ENCODE measurements at regions not wholly inside any gene's neighbourhood (a gene's known extent, or its start where the extent isn't known, plus 50 kb on each side); places are given as distances from the start of the nearest gene placed in this dataset.
"Not testable (repeated sequence)": the region's sequence is repeated elsewhere in the genome, so short reads cannot be mapped to it uniquely, and the experiment has no call there.

DNA sequence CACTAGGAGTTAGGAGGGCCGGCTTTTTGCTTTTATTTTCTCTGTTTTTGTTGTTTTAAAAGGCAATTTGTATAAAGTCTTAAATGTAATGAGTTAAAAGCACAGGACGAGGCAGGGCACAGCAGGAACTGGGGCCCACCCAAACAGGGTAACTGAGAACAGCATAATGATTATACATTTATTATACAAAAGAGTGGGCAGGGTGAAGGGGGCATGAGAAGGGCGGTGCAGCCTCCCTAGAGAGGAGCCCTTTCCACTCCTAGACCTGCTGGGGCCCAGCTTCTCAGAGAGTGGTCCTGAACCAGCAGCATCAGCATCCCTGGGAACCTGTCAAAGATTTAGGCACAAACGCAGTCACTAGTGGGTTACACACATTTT is 438.0 kb downstream of the AGTPBP1 start:
- no peak overlapping the region for H3K4me3 ChIP-seq (replicated peaks; ENCODE audit: insufficient read depth, low read length)
- H3K27me3 ChIP-seq (ENCODE audit: insufficient read depth, poor library complexity, severe bottlenecking): no peaks in the 10 kb centered on the region
- no peak overlapping the region for H3K27ac ChIP-seq (replicated peaks)
- TF ChIP-seq SPI1 (IDR thresholded peaks at IDR 0.05; ENCODE audit: borderline replicate concordance, low read depth): no peak
- TF ChIP-seq POLR2AphosphoS5 (IDR thresholded peaks at IDR 0.05; ENCODE audit: low read depth): no peak
- TF ChIP-seq, protein P1, sequence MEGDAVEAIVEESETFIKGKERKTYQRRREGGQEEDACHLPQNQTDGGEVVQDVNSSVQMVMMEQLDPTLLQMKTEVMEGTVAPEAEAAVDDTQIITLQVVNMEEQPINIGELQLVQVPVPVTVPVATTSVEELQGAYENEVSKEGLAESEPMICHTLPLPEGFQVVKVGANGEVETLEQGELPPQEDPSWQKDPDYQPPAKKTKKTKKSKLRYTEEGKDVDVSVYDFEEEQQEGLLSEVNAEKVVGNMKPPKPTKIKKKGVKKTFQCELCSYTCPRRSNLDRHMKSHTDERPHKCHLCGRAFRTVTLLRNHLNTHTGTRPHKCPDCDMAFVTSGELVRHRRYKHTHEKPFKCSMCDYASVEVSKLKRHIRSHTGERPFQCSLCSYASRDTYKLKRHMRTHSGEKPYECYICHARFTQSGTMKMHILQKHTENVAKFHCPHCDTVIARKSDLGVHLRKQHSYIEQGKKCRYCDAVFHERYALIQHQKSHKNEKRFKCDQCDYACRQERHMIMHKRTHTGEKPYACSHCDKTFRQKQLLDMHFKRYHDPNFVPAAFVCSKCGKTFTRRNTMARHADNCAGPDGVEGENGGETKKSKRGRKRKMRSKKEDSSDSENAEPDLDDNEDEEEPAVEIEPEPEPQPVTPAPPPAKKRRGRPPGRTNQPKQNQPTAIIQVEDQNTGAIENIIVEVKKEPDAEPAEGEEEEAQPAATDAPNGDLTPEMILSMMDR (IDR thresholded peaks at IDR 0.05; ENCODE audit: insufficient read depth, low read length): no peak
- no peak for TF ChIP-seq GABPA (IDR thresholded peaks at IDR 0.05; ENCODE audit: low read depth)
- TF ChIP-seq, protein P2, sequence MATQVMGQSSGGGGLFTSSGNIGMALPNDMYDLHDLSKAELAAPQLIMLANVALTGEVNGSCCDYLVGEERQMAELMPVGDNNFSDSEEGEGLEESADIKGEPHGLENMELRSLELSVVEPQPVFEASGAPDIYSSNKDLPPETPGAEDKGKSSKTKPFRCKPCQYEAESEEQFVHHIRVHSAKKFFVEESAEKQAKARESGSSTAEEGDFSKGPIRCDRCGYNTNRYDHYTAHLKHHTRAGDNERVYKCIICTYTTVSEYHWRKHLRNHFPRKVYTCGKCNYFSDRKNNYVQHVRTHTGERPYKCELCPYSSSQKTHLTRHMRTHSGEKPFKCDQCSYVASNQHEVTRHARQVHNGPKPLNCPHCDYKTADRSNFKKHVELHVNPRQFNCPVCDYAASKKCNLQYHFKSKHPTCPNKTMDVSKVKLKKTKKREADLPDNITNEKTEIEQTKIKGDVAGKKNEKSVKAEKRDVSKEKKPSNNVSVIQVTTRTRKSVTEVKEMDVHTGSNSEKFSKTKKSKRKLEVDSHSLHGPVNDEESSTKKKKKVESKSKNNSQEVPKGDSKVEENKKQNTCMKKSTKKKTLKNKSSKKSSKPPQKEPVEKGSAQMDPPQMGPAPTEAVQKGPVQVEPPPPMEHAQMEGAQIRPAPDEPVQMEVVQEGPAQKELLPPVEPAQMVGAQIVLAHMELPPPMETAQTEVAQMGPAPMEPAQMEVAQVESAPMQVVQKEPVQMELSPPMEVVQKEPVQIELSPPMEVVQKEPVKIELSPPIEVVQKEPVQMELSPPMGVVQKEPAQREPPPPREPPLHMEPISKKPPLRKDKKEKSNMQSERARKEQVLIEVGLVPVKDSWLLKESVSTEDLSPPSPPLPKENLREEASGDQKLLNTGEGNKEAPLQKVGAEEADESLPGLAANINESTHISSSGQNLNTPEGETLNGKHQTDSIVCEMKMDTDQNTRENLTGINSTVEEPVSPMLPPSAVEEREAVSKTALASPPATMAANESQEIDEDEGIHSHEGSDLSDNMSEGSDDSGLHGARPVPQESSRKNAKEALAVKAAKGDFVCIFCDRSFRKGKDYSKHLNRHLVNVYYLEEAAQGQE (IDR thresholded peaks at IDR 0.05; ENCODE audit: insufficient replicate concordance, low read depth): no peak
- no peak for DNase-seq (ENCODE audit: low read depth in 1 of 2, low spot score in 1 of 2)

DNA sequence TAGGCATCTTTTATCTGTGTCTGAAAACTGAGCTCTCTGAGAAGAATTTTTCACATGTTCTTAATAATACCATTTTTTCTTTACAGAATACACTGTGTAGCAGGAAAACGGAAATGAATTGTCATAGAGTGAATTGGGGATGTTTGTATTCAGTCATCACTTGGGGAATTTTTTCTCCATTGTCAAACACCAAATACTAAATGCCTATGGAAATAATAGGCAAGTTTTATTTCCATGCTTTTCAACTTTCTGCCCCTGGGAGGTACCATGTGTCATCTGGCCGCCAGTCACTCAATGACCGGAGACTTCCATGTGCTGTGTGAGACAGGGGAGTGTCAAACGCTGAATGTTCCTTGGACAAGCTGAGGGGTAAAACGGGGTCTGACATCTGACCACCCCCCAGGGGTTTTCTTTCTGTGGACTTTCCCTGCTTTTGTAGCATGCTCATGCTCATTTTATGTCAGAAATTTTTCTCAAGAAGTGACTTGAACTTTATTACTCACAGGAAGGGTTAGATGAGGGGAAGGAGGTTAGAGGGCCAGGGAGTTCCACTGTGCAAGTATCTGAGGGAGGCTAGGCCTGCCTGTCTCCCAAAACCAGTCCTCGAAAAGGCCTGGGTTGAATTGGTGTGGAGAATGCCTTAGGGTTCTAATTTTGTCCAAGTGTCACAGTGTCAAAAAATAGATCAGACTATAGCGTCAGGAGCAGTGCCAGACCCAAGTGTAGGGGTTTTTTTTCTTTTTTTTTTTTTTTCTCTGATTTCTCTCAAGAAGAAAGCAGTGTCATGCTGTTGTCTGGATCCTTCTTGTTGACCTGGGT is 438.6 kb downstream of the AGTPBP1 start:
- H3K27ac ChIP-seq (replicated peaks): no peak overlapping the region
- no peaks in the 10 kb centered on the region for H3K27me3 ChIP-seq (ENCODE audit: insufficient read depth, poor library complexity, severe bottlenecking)
- TF ChIP-seq, protein P1 (IDR thresholded peaks at IDR 0.05; ENCODE audit: insufficient read depth, low read length): no peak
- no peak for TF ChIP-seq POLR2AphosphoS5 (IDR thresholded peaks at IDR 0.05; ENCODE audit: low read depth)
- TF ChIP-seq SPI1 (IDR thresholded peaks at IDR 0.05; ENCODE audit: borderline replicate concordance, low read depth): no peak
- TF ChIP-seq, protein P2 (IDR thresholded peaks at IDR 0.05; ENCODE audit: insufficient replicate concordance, low read depth): no peak
- no peak for TF ChIP-seq GABPA (IDR thresholded peaks at IDR 0.05; ENCODE audit: low read depth)
- H3K4me3 ChIP-seq (replicated peaks; ENCODE audit: insufficient read depth, low read length): no peak overlapping the region
- no peak for DNase-seq (ENCODE audit: low read depth in 1 of 2, low spot score in 1 of 2)

DNA sequence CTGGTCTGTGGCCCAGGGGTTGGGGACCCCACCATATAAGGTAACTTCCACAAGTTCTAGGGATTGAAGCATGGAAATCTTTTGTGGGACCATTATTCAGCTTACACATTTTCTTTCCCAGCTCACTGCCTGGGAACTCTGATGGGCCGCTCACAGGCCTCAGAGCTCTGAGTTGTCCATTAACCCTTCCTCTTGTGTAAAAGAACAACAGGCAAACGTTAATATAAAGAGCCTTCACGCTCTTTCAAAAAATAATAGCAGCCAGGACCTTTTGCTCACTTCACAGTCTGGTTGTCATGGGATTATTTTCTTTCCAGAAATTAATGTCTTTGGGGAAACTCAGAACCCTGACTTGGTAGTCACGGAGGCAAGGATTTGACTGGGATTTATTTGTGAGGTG is 443.3 kb downstream of the AGTPBP1 start:
- TF ChIP-seq GABPA (IDR thresholded peaks at IDR 0.05; ENCODE audit: low read depth): no peak
- TF ChIP-seq, protein P2 (IDR thresholded peaks at IDR 0.05; ENCODE audit: insufficient replicate concordance, low read depth): no peak
- TF ChIP-seq POLR2AphosphoS5 (IDR thresholded peaks at IDR 0.05; ENCODE audit: low read depth): no peak
- TF ChIP-seq, protein P1 (IDR thresholded peaks at IDR 0.05; ENCODE audit: insufficient read depth, low read length): no peak
- TF ChIP-seq SPI1 (IDR thresholded peaks at IDR 0.05; ENCODE audit: borderline replicate concordance, low read depth): no peak
- DNase-seq (ENCODE audit: low read depth in 1 of 2, low spot score in 1 of 2): no peak
- H3K27me3 ChIP-seq (ENCODE audit: insufficient read depth, poor library complexity, severe bottlenecking): no peaks in the 10 kb centered on the region
- no peak overlapping the region for H3K27ac ChIP-seq (replicated peaks)
- no peak overlapping the region for H3K4me3 ChIP-seq (replicated peaks; ENCODE audit: insufficient read depth, low read length)

GRCh38 chr9:85295244-85295643 is 446.5 kb downstream of the AGTPBP1 start:
- H3K27ac ChIP-seq (replicated peaks); H3K27me3 ChIP-seq (ENCODE audit: insufficient read depth, poor library complexity, severe bottlenecking); DNase-seq (ENCODE audit: low read depth in 1 of 2, low spot score in 1 of 2); H3K4me3 ChIP-seq (replicated peaks; ENCODE audit: insufficient read depth, low read length): not testable (repeated sequence)

Measured in HL-60 (cell line).